ENCODE measurements at regions not wholly inside any gene's neighbourhood (a gene's known extent, or its start where the extent isn't known, plus 50 kb on each side); places are given as distances from the start of the nearest gene placed in this dataset.
"Not testable (repeated sequence)": the region's sequence is repeated elsewhere in the genome, so short reads cannot be mapped to it uniquely, and the experiment has no call there.

DNA sequence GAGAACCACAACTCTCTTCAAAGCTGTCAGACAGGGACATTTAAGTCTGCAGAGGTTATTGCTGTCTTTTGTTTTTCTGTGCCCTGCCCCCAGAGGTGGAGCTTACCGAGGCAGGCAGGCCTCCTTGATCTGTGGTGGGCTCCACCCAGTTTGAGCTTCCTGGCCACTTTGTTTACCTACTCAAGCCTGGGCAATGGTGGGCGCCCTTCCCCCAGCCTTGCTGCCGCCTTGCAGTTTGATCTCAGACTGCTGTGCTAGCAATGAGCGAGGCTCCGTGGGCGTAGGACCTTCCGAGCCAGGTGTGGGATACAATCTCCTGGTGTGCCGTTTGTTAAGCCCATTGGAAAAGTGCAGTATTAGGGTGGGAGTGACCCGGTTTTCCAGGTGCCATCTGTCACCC lies 822.1 kb downstream of the KCNMA1 start:
- H3K9me3 ChIP-seq (ENCODE audit: control insufficient read depth in 2 of 2, low read length in 2 of 2); H3K4me3 ChIP-seq (ENCODE audit: low read length in 2 of 2); H3K9ac ChIP-seq (ENCODE audit: low read length in 2 of 2); H3K36me3 ChIP-seq (ENCODE audit: control insufficient read depth in 2 of 2, insufficient read depth in 2 of 2, low read length in 2 of 2); H3K27ac ChIP-seq (ENCODE audit: low read length); H3K4me1 ChIP-seq (ENCODE audit: control insufficient read depth, insufficient read depth, low read length); H3K27me3 ChIP-seq (ENCODE audit: control insufficient read depth in 1 of 2, insufficient read depth in 2 of 2, low read length in 2 of 2): not testable (repeated sequence)

DNA sequence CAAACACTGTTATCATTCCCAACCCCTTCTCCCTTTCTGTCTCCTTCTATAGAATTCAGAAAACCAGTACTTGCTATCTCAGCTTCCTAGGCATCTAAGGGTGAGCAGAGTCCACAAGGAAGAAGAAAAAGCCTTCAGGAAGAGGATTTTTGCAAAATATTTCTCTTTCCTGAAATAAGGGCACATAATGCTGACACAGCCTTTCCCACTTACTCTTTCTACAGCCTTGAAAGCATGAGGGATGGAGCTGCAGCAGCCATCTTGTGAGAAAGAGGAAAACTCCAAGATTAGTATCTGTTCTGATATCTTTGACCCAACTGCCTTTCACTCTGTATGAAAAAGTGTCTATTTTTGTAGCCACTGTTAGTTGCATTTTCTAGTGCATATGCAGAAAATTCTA lies 826.2 kb downstream of the KCNMA1 start:
- no peak overlapping the region for H3K4me3 ChIP-seq (ENCODE audit: low read length in 2 of 2)

DNA sequence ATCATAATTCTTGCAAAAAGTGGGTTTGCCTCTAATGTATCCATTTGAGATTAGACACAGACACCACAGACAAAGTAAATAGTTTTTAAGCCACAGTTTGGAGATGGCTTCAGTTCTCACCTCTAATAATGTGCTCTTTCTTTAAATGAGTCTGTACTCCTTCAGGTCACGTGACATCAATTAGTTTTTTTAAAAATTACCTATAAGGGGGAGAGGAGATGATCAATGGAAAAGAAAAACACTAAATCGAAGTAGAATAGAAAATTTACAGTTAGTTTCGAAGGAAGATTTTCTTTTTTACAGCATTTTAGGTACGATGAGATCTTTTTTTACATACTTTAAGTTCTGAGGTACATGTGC lies 849.2 kb downstream of the KCNMA1 start:
- no peak overlapping the region for H3K4me3 ChIP-seq (ENCODE audit: low read length in 2 of 2)
- no peaks in the 10 kb centered on the region for H3K27me3 ChIP-seq (ENCODE audit: control insufficient read depth in 1 of 2, insufficient read depth in 2 of 2, low read length in 2 of 2)
- no peak overlapping the region for H3K9ac ChIP-seq (ENCODE audit: low read length in 2 of 2)
- no peaks in the 10 kb centered on the region for H3K36me3 ChIP-seq (ENCODE audit: control insufficient read depth in 2 of 2, insufficient read depth in 2 of 2, low read length in 2 of 2)
- no peaks in the 10 kb centered on the region for H3K4me1 ChIP-seq (ENCODE audit: control insufficient read depth, insufficient read depth, low read length)
- no peak overlapping the region for H3K27ac ChIP-seq (ENCODE audit: low read length)
- H3K9me3 ChIP-seq (ENCODE audit: control insufficient read depth in 2 of 2, low read length in 2 of 2) = no peaks in the 10 kb centered on the region

More for the DNA sequence above, 826.2 kb downstream of the KCNMA1 start:
- no peaks in the 10 kb centered on the region for H3K27me3 ChIP-seq (ENCODE audit: control insufficient read depth in 1 of 2, insufficient read depth in 2 of 2, low read length in 2 of 2)
- H3K36me3 ChIP-seq (ENCODE audit: control insufficient read depth in 2 of 2, insufficient read depth in 2 of 2, low read length in 2 of 2) = no peaks in the 10 kb centered on the region
- H3K9me3 ChIP-seq (ENCODE audit: control insufficient read depth in 2 of 2, low read length in 2 of 2) = no peaks in the 10 kb centered on the region
- no peak overlapping the region for H3K9ac ChIP-seq (ENCODE audit: low read length in 2 of 2)
- H3K4me1 ChIP-seq (ENCODE audit: control insufficient read depth, insufficient read depth, low read length) = no peaks in the 10 kb centered on the region
- H3K27ac ChIP-seq (ENCODE audit: low read length) = no peak overlapping the region

DNA sequence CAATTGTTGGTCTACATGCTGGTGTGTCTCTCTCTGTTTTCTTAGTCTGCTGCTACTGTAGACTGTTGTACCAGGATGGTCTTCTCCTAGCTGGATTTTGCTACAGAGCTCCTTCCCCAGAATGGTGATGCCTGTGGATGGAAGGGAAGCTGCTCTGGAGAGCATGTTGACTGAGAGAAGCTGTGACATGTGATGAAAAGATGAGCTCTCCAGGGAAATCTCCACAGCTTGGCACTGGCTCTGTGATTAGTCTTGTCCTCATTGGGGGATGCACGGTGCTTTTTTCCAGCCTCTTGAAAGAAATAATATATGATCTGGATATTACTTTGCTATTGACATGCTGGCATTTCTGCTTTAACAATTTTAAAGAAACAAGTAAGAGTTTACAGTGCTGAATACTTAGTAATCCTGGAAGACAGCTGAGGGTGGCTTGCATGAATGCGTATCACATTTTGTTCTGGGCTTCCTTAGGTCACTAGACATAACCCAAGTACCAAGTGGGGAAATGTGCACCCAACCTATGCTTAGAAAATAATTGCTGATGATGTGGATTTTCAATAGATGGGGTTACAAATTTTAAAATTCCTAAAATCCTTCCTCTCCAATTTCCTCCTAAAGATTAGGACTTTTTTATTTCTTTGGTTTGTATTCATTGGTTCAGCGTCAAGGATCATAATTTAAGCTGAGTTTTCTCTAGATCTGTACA lies 849.7 kb downstream of the KCNMA1 start:
- H3K4me1 ChIP-seq (ENCODE audit: control insufficient read depth, insufficient read depth, low read length) = no peaks in the 10 kb centered on the region
- no peaks in the 10 kb centered on the region for H3K27me3 ChIP-seq (ENCODE audit: control insufficient read depth in 1 of 2, insufficient read depth in 2 of 2, low read length in 2 of 2)
- no peak overlapping the region for H3K27ac ChIP-seq (ENCODE audit: low read length)
- no peak overlapping the region for H3K4me3 ChIP-seq (ENCODE audit: low read length in 2 of 2)
- H3K9me3 ChIP-seq (ENCODE audit: control insufficient read depth in 2 of 2, low read length in 2 of 2) = no peaks in the 10 kb centered on the region
- no peak overlapping the region for H3K9ac ChIP-seq (ENCODE audit: low read length in 2 of 2)
- no peaks in the 10 kb centered on the region for H3K36me3 ChIP-seq (ENCODE audit: control insufficient read depth in 2 of 2, insufficient read depth in 2 of 2, low read length in 2 of 2)

DNA sequence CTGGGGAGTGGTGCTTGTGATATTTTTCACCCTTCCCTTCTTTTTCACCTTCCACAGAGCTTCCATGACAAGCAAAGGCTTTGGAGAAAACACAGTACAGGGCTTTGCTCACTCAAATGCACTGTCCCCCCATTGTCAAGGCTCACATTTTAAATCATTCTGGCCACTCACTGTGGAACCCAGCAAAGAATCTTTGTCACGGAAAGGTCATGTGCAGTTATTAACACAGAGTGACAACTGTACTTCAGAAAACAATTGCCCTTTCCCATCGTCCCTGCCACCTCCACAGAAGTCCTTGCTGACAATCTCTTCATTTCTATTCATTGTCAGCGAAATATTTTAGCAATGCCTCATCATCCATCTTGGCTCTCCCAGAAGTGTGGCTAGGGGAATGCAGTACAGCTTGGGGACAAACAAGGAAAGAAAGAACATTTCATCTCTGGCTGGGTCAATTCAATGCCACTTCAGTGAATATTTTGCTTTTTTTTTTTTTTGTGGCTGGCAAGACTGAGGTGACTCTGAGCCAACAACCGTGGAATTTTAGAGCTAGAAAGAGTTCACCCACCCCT lies 851.0 kb downstream of the KCNMA1 start:
- H3K27ac ChIP-seq (ENCODE audit: low read length) = no peak overlapping the region
- no peak overlapping the region for H3K4me3 ChIP-seq (ENCODE audit: low read length in 2 of 2)
- H3K9me3 ChIP-seq (ENCODE audit: control insufficient read depth in 2 of 2, low read length in 2 of 2) = no peaks in the 10 kb centered on the region
- no peaks in the 10 kb centered on the region for H3K4me1 ChIP-seq (ENCODE audit: control insufficient read depth, insufficient read depth, low read length)
- H3K9ac ChIP-seq (ENCODE audit: low read length in 2 of 2) = no peak overlapping the region
- H3K27me3 ChIP-seq (ENCODE audit: control insufficient read depth in 1 of 2, insufficient read depth in 2 of 2, low read length in 2 of 2) = no peaks in the 10 kb centered on the region
- H3K36me3 ChIP-seq (ENCODE audit: control insufficient read depth in 2 of 2, insufficient read depth in 2 of 2, low read length in 2 of 2) = no peaks in the 10 kb centered on the region

DNA sequence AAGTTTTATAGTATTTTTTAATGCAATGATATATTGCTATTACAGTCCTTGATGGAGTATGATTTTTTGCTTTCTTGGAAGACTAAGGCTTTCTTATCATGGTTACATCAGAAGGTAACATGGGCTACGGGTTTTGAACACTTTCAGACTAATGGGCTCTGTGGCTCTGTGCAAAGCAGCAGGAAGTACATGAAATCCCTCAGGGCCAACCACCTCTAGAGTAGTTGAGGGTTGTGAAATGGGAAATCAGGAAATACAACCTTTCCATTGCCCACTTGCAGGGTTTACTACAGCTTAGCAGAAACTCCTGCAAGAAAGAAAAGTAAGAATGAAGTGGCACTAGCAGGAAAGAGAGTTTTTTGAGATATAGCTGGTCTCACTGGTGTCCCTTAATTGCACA lies 853.5 kb downstream of the KCNMA1 start:
- no peaks in the 10 kb centered on the region for H3K27me3 ChIP-seq (ENCODE audit: control insufficient read depth in 1 of 2, insufficient read depth in 2 of 2, low read length in 2 of 2)
- H3K4me3 ChIP-seq (ENCODE audit: low read length in 2 of 2) = no peak overlapping the region
- H3K9me3 ChIP-seq (ENCODE audit: control insufficient read depth in 2 of 2, low read length in 2 of 2) = no peaks in the 10 kb centered on the region
- H3K9ac ChIP-seq (ENCODE audit: low read length in 2 of 2) = no peak overlapping the region
- H3K4me1 ChIP-seq (ENCODE audit: control insufficient read depth, insufficient read depth, low read length) = no peaks in the 10 kb centered on the region
- H3K27ac ChIP-seq (ENCODE audit: low read length) = no peak overlapping the region
- H3K36me3 ChIP-seq (ENCODE audit: control insufficient read depth in 2 of 2, insufficient read depth in 2 of 2, low read length in 2 of 2) = no peaks in the 10 kb centered on the region

DNA sequence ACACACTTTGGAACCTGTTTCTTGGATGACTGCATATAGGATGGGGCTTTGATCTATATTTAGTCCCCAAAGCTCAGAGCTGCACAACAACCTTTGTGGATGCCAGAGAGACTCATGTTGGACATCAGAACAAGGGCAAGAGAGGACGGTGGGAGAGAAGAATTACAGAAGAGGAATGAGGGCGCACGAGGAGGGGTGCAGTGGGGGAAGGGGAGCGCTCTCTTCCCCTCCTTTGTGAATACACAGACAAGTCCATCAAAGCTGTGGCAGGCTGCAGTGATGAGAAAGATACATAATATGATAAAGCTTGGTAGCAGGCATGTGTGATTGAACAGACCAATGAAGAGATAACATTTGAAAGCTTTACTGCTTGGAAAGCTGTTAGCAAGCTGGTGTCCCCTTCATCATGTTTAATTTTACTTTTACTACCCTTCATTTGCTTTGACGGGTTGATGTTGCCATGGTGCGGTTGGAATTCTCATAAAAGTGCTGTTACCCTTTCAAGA lies 857.8 kb downstream of the KCNMA1 start:
- Histone ChIP-seq H3K27me3 (ENCODE audit: control insufficient read depth in 1 of 2, insufficient read depth in 2 of 2, low read length in 2 of 2) (no peaks in the 10 kb centered on the region), H3K4me1 (ENCODE audit: control insufficient read depth, insufficient read depth, low read length) (no peaks in the 10 kb centered on the region), H3K36me3 (ENCODE audit: control insufficient read depth in 2 of 2, insufficient read depth in 2 of 2, low read length in 2 of 2) (no peaks in the 10 kb centered on the region), H3K9ac (ENCODE audit: low read length in 2 of 2) (no peak overlapping the region), H3K27ac (ENCODE audit: low read length) (no peak overlapping the region), H3K4me3 (ENCODE audit: low read length in 2 of 2) (no peak overlapping the region), H3K9me3 (ENCODE audit: control insufficient read depth in 2 of 2, low read length in 2 of 2) (no peaks in the 10 kb centered on the region)

DNA sequence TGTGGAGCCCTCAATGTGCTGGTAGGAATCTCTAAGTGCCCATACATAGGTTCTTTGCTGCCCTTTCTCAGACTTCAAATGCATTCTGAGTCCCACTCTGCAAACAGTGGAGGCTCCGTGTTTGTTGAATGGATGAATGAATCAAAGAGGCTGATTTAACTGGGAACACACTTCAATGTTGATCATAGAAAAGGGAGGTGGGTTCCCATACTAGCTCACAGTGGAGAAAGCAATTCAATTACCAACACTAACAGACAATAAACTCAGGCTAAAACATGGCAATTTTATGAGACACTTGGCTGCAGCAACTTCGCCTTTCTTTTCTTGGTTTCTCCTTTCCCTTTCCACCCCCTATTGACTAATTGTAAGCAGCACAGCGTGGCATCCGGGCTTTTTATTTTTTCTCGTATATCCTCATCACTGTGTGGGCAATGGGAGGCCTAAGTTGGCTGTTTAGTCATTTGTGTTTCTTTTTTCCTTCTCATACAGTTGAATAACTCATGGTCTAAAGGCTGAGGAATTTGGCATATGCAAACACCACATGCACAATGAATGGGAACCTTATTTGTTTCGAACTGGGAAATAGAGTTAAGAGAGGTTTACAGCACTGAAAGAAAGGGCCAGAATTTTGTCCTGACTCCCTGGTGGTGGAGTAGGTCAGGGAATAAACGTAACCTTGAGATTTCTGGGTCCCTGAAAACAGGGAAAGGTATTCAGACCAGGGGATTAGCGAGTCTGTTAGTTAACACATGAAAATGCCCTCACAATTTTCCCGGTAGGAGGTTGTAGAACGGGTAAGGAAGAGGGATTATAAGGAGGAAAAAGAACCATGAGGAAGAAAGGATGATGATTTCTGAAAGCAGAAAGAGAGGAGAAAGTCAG lies 858.5 kb downstream of the KCNMA1 start:
- Histone ChIP-seq H3K27ac (ENCODE audit: low read length) (no peak overlapping the region), H3K4me1 (ENCODE audit: control insufficient read depth, insufficient read depth, low read length) (no peaks in the 10 kb centered on the region), H3K36me3 (ENCODE audit: control insufficient read depth in 2 of 2, insufficient read depth in 2 of 2, low read length in 2 of 2) (no peaks in the 10 kb centered on the region), H3K4me3 (ENCODE audit: low read length in 2 of 2) (no peak overlapping the region), H3K9me3 (ENCODE audit: control insufficient read depth in 2 of 2, low read length in 2 of 2) (no peaks in the 10 kb centered on the region), H3K27me3 (ENCODE audit: control insufficient read depth in 1 of 2, insufficient read depth in 2 of 2, low read length in 2 of 2) (no peaks in the 10 kb centered on the region), H3K9ac (ENCODE audit: low read length in 2 of 2) (no peak overlapping the region)

DNA sequence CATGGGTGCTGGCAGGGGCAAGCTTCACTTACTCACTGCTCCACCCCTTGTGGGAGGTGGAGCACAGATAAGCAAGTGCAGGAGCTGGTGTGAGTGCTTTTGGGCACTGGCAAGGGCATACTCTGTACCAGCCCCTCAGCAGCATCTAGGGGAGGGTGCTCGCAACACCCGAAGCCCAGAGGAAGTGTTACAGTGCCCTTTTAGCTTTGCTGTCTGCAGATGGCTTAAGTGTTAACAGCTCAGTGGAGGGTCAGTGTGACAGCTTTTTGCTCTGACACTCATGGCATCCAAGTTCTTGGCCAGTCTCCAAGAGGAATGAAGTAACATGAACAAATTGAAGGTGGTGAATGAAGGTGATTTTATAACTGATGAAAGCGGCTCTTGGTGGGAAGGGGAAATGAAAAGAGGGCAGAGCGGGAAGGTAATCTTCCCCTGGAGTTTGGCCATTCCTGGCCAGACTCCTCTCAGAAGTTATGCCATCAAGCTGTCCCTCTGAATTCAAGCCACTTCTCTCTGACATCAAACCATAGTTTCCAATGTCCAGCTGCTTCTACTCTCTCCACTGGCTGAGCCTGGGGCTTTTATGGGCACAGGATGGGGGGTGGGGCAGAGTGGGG lies 862.5 kb downstream of the KCNMA1 start:
- Histone ChIP-seq H3K4me3 (ENCODE audit: low read length in 2 of 2) (no peak overlapping the region), H3K4me1 (ENCODE audit: control insufficient read depth, insufficient read depth, low read length) (peaks cover 5% of the 10 kb centered on the region), H3K27me3 (ENCODE audit: control insufficient read depth in 1 of 2, insufficient read depth in 2 of 2, low read length in 2 of 2) (no peaks in the 10 kb centered on the region), H3K9me3 (ENCODE audit: control insufficient read depth in 2 of 2, low read length in 2 of 2) (no peaks in the 10 kb centered on the region), H3K9ac (ENCODE audit: low read length in 2 of 2) (no peak overlapping the region), H3K27ac (ENCODE audit: low read length) (no peak overlapping the region), H3K36me3 (ENCODE audit: control insufficient read depth in 2 of 2, insufficient read depth in 2 of 2, low read length in 2 of 2) (no peaks in the 10 kb centered on the region)

DNA sequence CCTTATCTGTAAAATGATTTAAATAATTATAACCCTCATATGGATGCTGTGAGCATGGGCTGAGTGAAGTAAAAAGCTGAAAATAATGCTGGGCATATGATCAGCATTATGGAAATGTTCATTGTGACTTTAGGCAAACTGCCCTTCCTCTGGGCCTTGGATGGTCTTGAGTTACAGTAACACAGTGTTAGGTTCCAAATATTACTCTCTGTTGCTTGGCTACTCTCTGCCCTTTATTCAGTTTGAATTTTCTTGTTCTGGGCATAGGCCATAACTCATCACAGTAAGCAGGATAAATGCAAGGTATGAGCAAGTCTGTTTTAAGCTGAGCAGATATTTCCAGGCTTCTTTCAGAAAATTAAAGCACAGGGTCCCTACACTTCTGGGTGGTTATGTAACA lies 868.0 kb downstream of the KCNMA1 start:
- no peaks in the 10 kb centered on the region for H3K9me3 ChIP-seq (ENCODE audit: control insufficient read depth in 2 of 2, low read length in 2 of 2)
- peaks cover 5% of the 10 kb centered on the region for H3K4me1 ChIP-seq (ENCODE audit: control insufficient read depth, insufficient read depth, low read length)
- H3K4me3 ChIP-seq (ENCODE audit: low read length in 2 of 2) = no peak overlapping the region
- no peaks in the 10 kb centered on the region for H3K27me3 ChIP-seq (ENCODE audit: control insufficient read depth in 1 of 2, insufficient read depth in 2 of 2, low read length in 2 of 2)
- H3K9ac ChIP-seq (ENCODE audit: low read length in 2 of 2) = no peak overlapping the region
- H3K36me3 ChIP-seq (ENCODE audit: control insufficient read depth in 2 of 2, insufficient read depth in 2 of 2, low read length in 2 of 2) = no peaks in the 10 kb centered on the region
- peak overlapping the region; percentile 25 for H3K27ac ChIP-seq (ENCODE audit: low read length)

All from stomach smooth muscle (tissue), 2 donors.